CD4-positive, alpha-beta T cell treated with Interleukin-12 subunit alpha and Interleukin-12 subunit beta, for 1 hour (primary cell): ENCODE measurements at regions not wholly inside any gene's neighbourhood (a gene's known extent, or its start where the extent isn't known, plus 50 kb on each side); places are given as distances from the start of the nearest gene placed in this dataset.

ENCODE experiments used
- DNase-seq: peaks from one replicate; pipeline ENCODE4 v3.0.0-alpha.2; 2020

DNA sequence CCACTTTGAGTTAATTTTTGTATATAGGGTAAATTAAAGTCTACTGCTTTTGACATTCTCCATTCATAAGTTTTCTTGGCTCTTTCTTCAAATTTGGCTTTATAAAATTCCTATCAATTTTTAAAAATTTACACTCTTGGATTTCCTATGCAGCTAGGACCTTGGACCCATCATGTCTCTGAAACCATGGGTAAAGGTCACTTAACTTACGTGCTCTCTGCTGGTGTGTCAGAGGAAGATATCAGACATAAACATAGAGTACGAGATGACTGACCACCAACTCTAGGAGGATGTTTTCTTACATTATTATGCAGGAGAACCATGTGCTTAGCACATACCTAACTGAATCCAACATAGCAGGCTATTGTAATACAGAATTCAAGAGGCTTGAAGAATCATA lies 62.5 kb upstream of the C1GALT1C1 start:
- no peak for DNase-seq

DNA sequence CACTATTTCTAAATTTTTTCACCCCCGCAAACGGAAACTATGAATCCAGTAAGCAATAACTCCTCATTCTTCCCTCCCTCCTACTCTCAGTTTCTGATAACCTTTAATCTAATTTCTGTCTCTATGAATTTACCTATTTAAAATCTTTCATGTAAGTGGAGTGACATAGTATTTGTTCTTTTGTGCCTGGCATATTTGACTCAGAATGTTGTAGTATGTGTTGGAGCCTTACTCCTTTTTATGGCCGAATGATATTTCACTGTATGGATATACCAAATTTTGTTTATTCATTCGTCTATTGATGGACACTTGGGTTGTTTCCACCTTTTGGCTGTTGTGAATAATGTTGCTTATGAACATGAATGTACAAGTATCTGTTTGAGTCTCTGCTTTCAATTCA lies 61.1 kb upstream of the C1GALT1C1 start:
- DNase-seq, result no peak

DNA sequence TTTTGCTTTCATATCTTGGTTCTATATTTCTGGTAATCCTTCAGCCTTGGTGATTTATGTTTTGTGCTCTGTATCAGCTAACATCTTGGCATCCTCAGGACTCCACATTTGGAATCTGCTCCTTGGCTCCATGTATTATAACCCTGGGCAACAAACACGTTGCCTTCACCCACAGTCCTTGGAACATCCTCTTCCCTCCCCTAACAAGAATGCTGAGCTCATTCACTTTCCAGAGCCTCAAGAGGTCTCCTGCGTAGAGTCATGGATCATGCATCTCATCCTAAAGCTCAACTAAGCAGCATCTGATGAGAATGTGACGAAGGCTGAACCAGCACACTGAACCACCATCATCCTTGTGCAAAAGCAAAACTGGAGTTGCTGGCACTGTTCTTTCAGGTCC lies 60.5 kb upstream of the C1GALT1C1 start:
- no peak for DNase-seq

DNA sequence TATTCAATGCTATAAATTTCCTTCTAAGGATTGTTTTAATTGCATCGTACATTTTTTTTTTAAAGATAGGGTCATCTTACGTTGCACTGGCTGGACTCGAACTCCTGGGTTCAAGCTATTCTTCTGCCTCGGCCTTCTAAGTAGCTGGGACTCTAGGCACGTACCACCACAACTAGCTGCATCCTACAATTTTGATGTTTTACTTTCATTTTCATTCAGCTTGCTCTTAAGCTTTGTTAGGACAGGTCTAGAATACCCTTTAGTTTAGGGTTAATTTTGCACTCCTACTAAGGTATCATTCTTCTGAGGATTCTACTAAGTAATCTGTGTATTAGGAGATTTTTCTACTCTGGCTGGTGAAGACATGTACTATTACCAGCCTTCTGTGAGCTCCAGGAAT lies 50.2 kb upstream of the C1GALT1C1 start:
- no peak for DNase-seq
